Hepatocyte (in vitro differentiated cells): ENCODE measurements at regions not wholly inside any gene's neighbourhood (a gene's known extent, or its start where the extent isn't known, plus 50 kb on each side); places are given as distances from the start of the nearest gene placed in this dataset.

ENCODE experiments used
- DNase-seq: peaks from one replicate; pipeline ENCODE4 v3.0.0-alpha.2; 2016; ENCODE audit warnings: low spot score
- H2AFZ ChIP-seq: fragments of 200-600 bp; sonication (generic); 2 replicates; pipeline ENCODE4 v1.6.0; 2016; ENCODE audit warnings: antibody characterized with exemption, mild to moderate bottlenecking
- H3K27ac ChIP-seq: fragments of 200-600 bp; sonication (generic); 2 replicates; pipeline ENCODE4 v1.5.1; 2016; ENCODE audit warnings: mild to moderate bottlenecking
- H3K27me3 ChIP-seq: fragments of 200-600 bp; sonication (generic); 2 replicates; pipeline ENCODE4 v1.6.1; 2016
- H3K36me3 ChIP-seq: fragments of 200-600 bp; sonication (generic); replicated peaks from 2 replicates; pipeline ENCODE4 v1.5.1; 2016; ENCODE audit warnings: low read depth; ENCODE audit not compliant: insufficient read depth
- H3K4me1 ChIP-seq: fragments of 200-600 bp; sonication (generic); 2 replicates; pipeline ENCODE4 v1.5.1; 2016; ENCODE audit warnings: mild to moderate bottlenecking, moderate library complexity; ENCODE audit not compliant: insufficient read depth
- H3K4me2 ChIP-seq: fragments of 200-600 bp; sonication (generic); 2 replicates; pipeline ENCODE4 v1.6.0; 2016
- H3K4me3 ChIP-seq: fragments of 200-600 bp; sonication (generic); 2 replicates; pipeline ENCODE4 v1.5.1; 2016; ENCODE audit warnings: mild to moderate bottlenecking
- H3K79me2 ChIP-seq: fragments of 200-600 bp; sonication (generic); 2 replicates; pipeline ENCODE4 v1.6.0; 2017; ENCODE audit warnings: mild to moderate bottlenecking
- H3K9me2 ChIP-seq: fragments of 200-600 bp; sonication (generic); replicated peaks from 2 replicates; pipeline ENCODE4 v1.6.0; 2017; ENCODE audit warnings: mild to moderate bottlenecking; ENCODE audit not compliant: insufficient read depth
- H3K9me3 ChIP-seq: fragments of 200-600 bp; sonication (generic); 2 replicates; pipeline ENCODE4 v1.5.1; 2016; ENCODE audit warnings: low read depth, mild to moderate bottlenecking
- H4K20me1 ChIP-seq: fragments of 200-600 bp; sonication (generic); 2 replicates; pipeline ENCODE4 v1.6.0; 2016; ENCODE audit warnings: mild to moderate bottlenecking; ENCODE audit not compliant: insufficient read depth, poor library complexity, severe bottlenecking
- EZH2 ChIP-seq: fragments of 200-600 bp; sonication (generic); IDR thresholded peaks from 2 replicates; pipeline ENCODE4 v1.6.1; 2016; ENCODE audit warnings: antibody characterized with exemption, mild to moderate bottlenecking, borderline replicate concordance
- EZH2phosphoT487 ChIP-seq: fragments of 200-600 bp; sonication (generic); IDR thresholded peaks from one replicate; pipeline ENCODE4 v1.6.1; 2018; ENCODE audit warnings: antibody characterized with exemption, mild to moderate bottlenecking, low read depth, moderate library complexity; ENCODE audit not compliant: unreplicated experiment, severe bottlenecking
- WGBS: methylation state at CpG from one replicate; pipeline ENCODE4 v1.1.6; 2016; ENCODE audit warnings: low lambda C conversion rate; ENCODE audit errors: missing lambda C conversion rate; 5-methylcytosine and 5-hydroxymethylcytosine counted together
- TF ChIP-seq, protein P1 (sequence below): fragments of 200-600 bp; sonication (generic); IDR thresholded peaks from 2 replicates; pipeline ENCODE4 v1.5.1; 2016; ENCODE audit warnings: antibody characterized with exemption, mild to moderate bottlenecking; ENCODE audit not compliant: poor library complexity

DNA sequence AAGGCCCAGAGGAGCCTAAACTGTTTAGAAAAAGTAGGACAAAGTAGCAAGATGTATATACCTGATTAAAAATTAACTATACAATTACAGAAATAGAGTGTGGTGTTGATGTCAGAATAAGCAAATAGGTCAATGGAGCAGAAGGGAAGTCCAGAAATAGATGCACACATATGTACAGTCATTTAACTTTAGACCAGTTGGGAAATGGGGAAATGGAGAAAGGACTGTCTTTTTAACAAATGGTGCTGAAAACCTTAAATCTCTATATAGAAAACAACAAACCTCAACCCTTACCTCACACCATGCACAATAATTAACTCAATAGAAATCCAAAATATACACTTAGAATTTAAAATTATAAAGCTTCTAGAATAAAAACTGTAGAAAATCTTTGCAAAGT is 72.2 kb downstream of the CH25H start:
- H3K27ac ChIP-seq: no peak overlapping the region
- no peaks in the 10 kb centered on the region for H3K27me3 ChIP-seq
- H3K9me3 ChIP-seq: no peaks in the 10 kb centered on the region

DNA sequence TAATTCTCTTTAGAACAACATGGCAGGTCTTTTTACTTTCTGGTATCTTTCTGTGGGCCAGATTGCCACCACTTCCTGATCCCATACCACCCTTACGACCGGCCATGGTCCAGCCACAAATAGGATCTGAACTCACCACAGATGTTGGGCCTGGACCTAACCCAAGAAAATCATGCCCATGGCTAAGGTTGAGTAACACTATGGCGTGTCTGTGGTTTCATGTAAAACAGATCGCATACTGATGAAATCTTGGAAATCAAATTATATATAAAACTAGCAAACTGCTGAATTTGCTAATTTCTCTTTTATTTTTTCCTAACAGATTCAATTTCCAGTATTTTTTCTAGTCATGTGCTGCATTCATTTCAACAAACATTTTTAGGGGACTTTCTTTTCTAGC is 77.2 kb downstream of the CH25H start:
- 77% methylated on average over 4 of the region's 4 CpGs for WGBS
- Histone ChIP-seq H3K9me3 (no peaks in the 10 kb centered on the region), H3K79me2 (no peaks in the 10 kb centered on the region), H3K27me3 (no peaks in the 10 kb centered on the region), H3K4me1 (no peaks in the 10 kb centered on the region), H3K4me2 (no peak overlapping the region), H4K20me1 (no peaks in the 10 kb centered on the region), H2AFZ (no peak overlapping the region), H3K27ac (no peak overlapping the region), H3K9me2 (no peaks in the 10 kb centered on the region), H3K4me3 (no peak overlapping the region), H3K36me3 (no peaks in the 10 kb centered on the region)
- TF ChIP-seq EZH2phosphoT487 (no peak), EZH2 (no peak)
- TF ChIP-seq, protein P1, sequence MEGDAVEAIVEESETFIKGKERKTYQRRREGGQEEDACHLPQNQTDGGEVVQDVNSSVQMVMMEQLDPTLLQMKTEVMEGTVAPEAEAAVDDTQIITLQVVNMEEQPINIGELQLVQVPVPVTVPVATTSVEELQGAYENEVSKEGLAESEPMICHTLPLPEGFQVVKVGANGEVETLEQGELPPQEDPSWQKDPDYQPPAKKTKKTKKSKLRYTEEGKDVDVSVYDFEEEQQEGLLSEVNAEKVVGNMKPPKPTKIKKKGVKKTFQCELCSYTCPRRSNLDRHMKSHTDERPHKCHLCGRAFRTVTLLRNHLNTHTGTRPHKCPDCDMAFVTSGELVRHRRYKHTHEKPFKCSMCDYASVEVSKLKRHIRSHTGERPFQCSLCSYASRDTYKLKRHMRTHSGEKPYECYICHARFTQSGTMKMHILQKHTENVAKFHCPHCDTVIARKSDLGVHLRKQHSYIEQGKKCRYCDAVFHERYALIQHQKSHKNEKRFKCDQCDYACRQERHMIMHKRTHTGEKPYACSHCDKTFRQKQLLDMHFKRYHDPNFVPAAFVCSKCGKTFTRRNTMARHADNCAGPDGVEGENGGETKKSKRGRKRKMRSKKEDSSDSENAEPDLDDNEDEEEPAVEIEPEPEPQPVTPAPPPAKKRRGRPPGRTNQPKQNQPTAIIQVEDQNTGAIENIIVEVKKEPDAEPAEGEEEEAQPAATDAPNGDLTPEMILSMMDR: no peak
- DNase-seq: no peak

More for the DNA sequence above, 72.2 kb downstream of the CH25H start:
- TF ChIP-seq EZH2 (no peak), EZH2phosphoT487 (no peak)
- TF ChIP-seq, protein P1: no peak
- no peaks in the 10 kb centered on the region for H3K4me1 ChIP-seq
- H2AFZ ChIP-seq: no peak overlapping the region
- no peaks in the 10 kb centered on the region for H3K9me2 ChIP-seq
- no peak overlapping the region for H3K4me3 ChIP-seq
- H4K20me1 ChIP-seq: no peaks in the 10 kb centered on the region
- no peak overlapping the region for H3K4me2 ChIP-seq
- H3K79me2 ChIP-seq: no peaks in the 10 kb centered on the region
- no peaks in the 10 kb centered on the region for H3K36me3 ChIP-seq
- no peak for DNase-seq

DNA sequence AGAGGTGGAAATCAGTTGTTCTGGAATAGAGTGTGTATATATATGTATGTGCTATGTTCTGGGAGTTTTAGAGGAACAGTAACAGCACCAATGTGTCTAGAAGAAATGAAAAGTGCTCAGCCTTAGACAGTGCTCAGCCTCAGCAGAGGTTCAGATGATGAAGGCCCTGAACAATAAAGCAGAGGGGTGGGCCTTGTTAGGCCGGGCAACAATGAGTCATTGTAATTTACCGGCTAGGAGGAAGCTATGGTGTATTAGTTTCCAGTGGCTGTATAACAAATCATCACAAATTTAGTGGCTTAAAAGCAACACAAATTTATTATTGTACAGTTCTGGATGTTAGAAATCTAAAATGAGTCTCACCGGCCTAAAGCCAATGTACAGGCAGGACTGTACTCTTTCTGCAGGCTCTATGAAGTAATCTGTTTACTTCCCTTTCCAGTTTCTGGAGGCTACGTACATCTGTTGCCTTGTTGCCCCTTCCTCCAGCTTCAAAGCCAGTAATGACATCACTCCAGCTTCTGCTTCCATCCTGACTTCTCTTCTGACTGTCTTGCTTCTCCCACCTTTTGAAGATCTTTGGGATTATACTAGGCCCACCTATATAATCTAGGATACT is 84.6 kb downstream of the CH25H start:
- H3K27me3 ChIP-seq: no peaks in the 10 kb centered on the region
- no peak overlapping the region for H3K4me3 ChIP-seq
- no peak overlapping the region for H3K27ac ChIP-seq
- H3K4me2 ChIP-seq: no peak overlapping the region
- TF ChIP-seq EZH2 (no peak), EZH2phosphoT487 (no peak)
- TF ChIP-seq, protein P1: no peak
- H3K36me3 ChIP-seq: no peaks in the 10 kb centered on the region
- no peaks in the 10 kb centered on the region for H3K9me3 ChIP-seq
- no peaks in the 10 kb centered on the region for H4K20me1 ChIP-seq
- no peak for DNase-seq
- WGBS: 74% methylated on average over 4 of the region's 4 CpGs
- no peaks in the 10 kb centered on the region for H3K79me2 ChIP-seq
- no peak overlapping the region for H2AFZ ChIP-seq
- H3K9me2 ChIP-seq: no peaks in the 10 kb centered on the region
- no peaks in the 10 kb centered on the region for H3K4me1 ChIP-seq

DNA sequence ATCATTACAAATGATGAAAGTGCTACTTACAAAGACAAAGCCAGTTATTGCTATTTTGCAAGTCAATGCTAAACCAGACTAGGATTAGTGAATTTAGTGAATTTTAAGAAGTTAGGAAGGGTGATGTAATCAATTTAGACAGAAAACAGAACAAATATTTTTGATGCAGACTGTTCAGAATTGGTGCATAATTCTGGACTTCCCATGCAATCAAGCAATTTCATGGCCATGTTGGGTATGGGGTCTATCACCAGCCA is 85.4 kb downstream of the CH25H start:
- TF ChIP-seq, protein P1: no peak
- TF ChIP-seq EZH2phosphoT487 (no peak), EZH2 (no peak)
- H3K27ac ChIP-seq: no peak overlapping the region

More for the DNA sequence above, 85.4 kb downstream of the CH25H start:
- H3K9me3 ChIP-seq: no peaks in the 10 kb centered on the region
- no peak overlapping the region for H2AFZ ChIP-seq
- H3K79me2 ChIP-seq: no peaks in the 10 kb centered on the region
- H3K36me3 ChIP-seq: no peaks in the 10 kb centered on the region
- no peaks in the 10 kb centered on the region for H4K20me1 ChIP-seq
- H3K4me1 ChIP-seq: no peaks in the 10 kb centered on the region
- no peaks in the 10 kb centered on the region for H3K9me2 ChIP-seq
- H3K27me3 ChIP-seq: no peaks in the 10 kb centered on the region
- no peak for DNase-seq
- no peak overlapping the region for H3K4me2 ChIP-seq
- no peak overlapping the region for H3K4me3 ChIP-seq
